NB4 (cell line): ENCODE measurements at regions not wholly inside any gene's neighbourhood (a gene's known extent, or its start where the extent isn't known, plus 50 kb on each side); places are given as distances from the start of the nearest gene placed in this dataset.

Source experiments
- DNase-seq: peaks from one replicate; pipeline ENCODE4 v3.0.0; 2010; ENCODE audit warnings: low read depth
- H3K4me3 ChIP-seq: one replicate; pipeline ENCODE4 v1.5.1; 2011; ENCODE audit warnings: mild to moderate bottlenecking, low read depth, low read length, moderate library complexity
- CTCF ChIP-seq: IDR thresholded peaks from one replicate; pipeline ENCODE4 v1.5.1; 2012; ENCODE audit warnings: low read depth, low read length
- MAX ChIP-seq: IDR thresholded peaks from 2 replicates; pipeline ENCODE4 v1.6.1; 2011; ENCODE audit warnings: low read depth, low read length
- MYC ChIP-seq: IDR thresholded peaks from 2 replicates; pipeline ENCODE4 v1.6.1; 2011; ENCODE audit warnings: low read depth, low read length
- POLR2A ChIP-seq: IDR thresholded peaks from 2 replicates; pipeline ENCODE4 v1.6.1; 2011; ENCODE audit warnings: mild to moderate bottlenecking; ENCODE audit not compliant: insufficient read length; ENCODE audit errors: extremely low read depth

GRCh38 chr4:125539691-125540090 lies 224.9 kb downstream of the FAT4 start:
- no peak for TF ChIP-seq MAX
- DNase-seq: no peak
- H3K4me3 ChIP-seq: no peak overlapping the region

- no peak overlapping the region for H3K4me3 ChIP-seq
- DNase-seq: no peak
- TF ChIP-seq MAX: no peak
- TF ChIP-seq POLR2A: no peak
- no peak for TF ChIP-seq CTCF
- no peak for TF ChIP-seq MYC
These were observed 227.2 kb downstream of the FAT4 start for GRCh38 chr4:125541836-125542385.

- no peak for DNase-seq
- H3K4me3 ChIP-seq: no peak overlapping the region
- TF ChIP-seq POLR2A (no peak), CTCF (no peak), MAX (no peak), MYC (no peak)
These were observed 231.5 kb downstream of the FAT4 start for GRCh38 chr4:125546272-125546671.

GRCh38 chr4:125547836-125548235 lies 233.1 kb downstream of the FAT4 start:
- TF ChIP-seq CTCF (no peak), MAX (no peak), MYC (no peak), POLR2A (no peak)
- no peak overlapping the region for H3K4me3 ChIP-seq
- DNase-seq: no peak

GRCh38 chr4:125550769-125551168 lies 236.0 kb downstream of the FAT4 start:
- DNase-seq: no peak
- H3K4me3 ChIP-seq: no peak overlapping the region
- TF ChIP-seq CTCF (no peak), MYC (no peak)

- DNase-seq: no peak
- TF ChIP-seq CTCF (no peak), MAX (no peak), POLR2A (no peak), MYC (no peak)
- no peak overlapping the region for H3K4me3 ChIP-seq
These were observed 236.7 kb downstream of the FAT4 start for GRCh38 chr4:125551466-125551865.
